GM21390 (cell line): ENCODE measurements at regions not wholly inside any gene's neighbourhood (a gene's known extent, or its start where the extent isn't known, plus 50 kb on each side); places are given as distances from the start of the nearest gene placed in this dataset.
"Not testable (repeated sequence)": the region's sequence is repeated elsewhere in the genome, so short reads cannot be mapped to it uniquely, and the experiment has no call there.

ENCODE experiments used
- ATAC-seq: cut with Tn5 transposase; IDR thresholded peaks from one replicate; pipeline ENCODE4 v1.9.1; 2021; ENCODE audit not compliant: unreplicated experiment

DNA sequence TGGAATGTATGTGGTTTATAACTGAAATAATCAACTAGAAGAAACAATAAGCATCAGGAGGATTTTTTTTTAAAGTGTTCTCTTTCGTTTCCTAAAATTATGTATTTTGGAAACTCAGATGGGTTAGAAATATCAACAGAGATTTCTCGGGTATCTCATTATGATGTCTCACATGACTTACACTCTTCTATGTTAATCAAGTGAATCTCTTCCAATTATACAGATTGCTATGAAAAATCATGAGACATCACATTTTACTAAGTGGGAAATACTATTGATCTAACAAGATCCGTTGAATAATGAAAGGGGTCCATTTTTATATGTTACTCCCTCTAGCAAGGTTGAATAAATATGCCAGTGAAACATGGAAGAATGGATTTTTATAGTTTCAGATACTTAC, 54.7 kb upstream of the NRIP1 start:
- no peak for ATAC-seq

DNA sequence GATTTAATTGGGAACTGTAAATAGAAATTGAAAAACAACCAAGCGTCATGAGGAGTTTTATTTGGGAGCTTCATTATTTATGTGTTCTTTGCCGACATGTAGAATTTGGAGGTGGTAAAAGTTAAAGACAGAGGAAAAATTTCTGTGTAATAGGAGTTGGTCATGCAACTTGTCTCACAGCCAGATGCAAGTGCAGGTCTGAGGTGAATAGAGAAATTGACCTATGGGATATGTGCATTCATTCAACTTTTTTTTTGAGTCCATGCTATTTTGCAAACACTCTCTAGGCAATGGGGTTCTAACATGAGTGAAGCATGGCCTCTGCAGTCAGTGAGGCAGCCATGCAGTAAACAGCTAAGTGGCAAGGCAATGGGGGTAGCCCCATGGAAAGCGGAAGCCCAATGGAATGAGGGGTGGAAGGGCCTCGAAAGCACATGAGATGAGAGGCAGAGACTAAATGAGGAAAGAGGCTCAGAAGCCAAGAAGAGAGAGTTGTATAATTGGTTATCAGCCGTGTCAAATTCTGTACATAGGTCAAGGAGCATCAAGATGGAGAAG, 56.4 kb upstream of the NRIP1 start:
- ATAC-seq: no peak

DNA sequence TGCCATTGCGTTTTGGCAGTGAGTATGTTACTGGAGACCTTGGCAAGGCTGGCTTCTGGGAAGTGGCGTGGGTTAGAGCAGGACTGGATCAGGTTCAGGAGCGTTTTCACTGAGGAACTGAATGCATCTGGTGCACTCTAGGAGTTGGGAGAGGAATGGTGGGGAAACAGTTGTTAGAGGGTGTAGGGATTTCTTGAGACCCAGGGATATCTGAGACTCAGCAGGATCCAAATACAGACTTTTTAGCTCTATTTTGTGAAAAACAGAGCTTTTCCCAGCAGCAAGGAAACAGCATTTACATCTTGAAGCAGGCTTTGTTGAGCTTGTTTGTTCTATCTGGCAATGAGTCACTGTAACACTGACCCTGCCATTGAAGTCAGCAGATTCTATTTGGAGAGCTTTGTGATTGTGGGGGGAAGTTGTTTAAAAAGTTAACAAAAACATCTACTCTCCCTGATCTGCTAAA, 56.9 kb upstream of the NRIP1 start:
- ATAC-seq: no peak

DNA sequence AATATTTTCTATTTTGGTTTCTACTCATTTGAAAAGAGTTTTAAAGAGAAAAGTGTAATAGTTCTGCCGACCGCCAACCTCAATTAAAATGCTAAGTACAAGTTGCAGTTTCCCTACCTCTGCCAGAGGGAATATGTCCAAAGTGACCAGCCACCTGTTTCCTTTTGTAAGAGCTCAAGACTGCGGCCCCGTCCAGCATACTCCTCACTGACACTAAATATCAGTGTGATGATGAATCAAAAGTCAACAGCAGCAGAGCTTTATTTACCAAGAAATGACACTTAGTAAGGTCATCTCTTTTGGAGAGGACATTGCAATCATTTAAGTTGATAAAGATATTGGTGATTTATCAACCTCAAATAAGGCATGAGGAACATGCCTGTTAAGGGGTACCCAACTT, 57.4 kb upstream of the NRIP1 start:
- no peak for ATAC-seq

DNA sequence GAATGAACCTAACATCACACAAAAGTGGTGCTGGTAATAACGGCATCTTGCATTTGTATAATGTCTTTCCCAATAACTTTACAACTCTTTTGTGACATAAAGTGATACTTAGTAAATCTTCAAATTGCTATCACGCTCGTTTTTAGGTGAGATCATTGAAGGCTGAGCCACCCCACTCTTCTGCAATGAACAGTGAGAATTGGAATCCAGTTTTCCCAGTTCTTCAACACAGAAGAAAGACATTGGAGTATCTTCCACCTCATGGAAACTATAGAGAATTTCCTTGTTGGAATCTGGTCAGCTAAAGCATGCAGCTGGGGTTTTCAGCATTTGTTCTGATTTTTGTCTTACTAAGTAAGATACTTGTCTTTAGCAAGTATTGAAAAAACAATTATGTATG, 59.9 kb upstream of the NRIP1 start:
- no peak for ATAC-seq

DNA sequence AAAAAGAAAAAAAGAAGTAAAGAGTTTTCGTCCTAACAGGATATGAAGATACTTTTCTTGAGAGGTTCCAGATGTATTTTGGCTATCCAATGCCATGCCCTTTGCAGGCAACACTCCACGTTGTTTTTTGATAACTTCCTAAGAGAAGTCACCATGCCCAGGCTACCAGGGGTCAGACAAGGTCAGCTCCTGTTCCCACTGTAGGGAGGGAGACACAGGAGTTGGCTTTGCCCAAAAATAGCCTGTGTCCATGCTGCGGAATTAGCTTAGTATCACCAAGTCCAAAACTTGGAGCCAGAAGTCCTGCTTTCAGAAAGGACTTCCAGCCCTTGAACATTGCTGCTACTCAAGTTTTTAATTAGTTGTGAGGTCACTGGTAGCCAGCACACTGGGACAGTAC, 62.1 kb upstream of the NRIP1 start:
- no peak for ATAC-seq

DNA sequence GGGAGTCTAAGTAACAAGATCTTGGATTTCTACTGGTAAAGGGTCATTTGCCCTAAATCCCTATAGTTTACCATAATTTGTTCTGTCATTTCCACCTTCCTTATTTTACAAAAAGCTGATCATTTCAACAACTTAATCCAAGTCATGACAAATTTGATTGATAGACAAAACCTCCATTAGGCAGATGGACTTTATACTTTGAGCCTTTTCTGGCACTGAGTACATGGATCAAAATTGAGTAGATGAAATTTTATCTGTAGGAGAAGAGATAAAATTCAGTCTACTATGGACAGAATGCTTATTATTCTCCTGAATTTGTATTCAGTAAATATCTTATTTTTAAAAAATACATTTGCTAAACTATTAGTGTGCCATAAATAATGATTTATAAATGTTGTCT, 62.6 kb upstream of the NRIP1 start:
- no peak for ATAC-seq

DNA sequence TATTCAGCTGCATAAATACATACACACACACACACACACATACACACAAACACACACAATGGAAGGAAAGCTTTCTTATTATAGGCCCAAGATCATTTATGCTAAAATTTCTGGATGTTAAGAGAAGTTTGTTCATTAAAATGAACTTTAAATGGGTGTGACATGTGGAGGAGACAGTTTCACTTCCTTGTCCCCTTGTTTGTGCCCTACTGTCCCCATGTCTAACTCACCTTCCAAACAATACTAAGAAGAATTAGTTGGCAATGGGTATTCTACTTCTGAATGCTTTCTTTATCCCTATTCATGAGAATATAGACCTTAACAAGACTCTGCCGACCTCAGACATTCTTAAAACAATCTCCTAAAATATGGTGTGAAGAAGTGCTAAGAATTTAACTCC, 63.5 kb upstream of the NRIP1 start:
- no peak for ATAC-seq

DNA sequence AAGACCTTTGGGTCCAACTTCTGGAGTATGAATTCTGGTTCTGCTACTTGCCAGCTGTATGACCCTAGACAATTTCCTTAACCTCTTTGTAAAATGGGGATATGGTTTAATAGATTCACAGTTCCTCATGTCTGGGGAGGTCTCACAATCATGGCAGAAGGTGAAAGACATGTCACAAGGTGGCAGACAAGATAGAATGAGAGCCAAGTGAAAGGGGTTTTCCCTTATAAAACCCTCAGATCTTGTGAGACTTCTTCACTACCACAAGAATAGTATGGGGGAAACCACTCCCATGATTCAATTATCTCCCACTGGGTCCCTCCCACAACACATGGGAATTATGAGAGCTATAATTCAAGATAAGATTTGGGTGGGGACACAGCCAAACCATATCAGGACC, 63.9 kb upstream of the NRIP1 start:
- ATAC-seq: not testable (repeated sequence)

DNA sequence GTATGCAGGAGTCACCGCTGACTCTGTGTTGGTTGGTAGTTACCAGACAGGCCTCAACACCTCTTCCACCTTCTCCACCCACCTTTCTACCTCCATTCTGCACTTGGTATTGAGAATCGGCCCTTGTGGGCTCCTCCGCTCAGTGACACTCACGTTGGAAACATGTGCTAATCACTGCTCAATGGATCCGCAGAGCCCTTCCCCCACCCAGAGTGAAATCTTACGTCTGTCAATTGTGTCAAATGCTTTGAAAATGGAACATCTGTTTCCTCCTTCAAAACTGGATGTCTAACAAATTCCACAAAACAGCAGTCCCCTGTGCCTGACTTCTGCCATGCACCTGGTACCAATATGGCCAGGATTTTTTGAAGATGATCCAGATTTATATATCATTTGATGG, 65.5 kb upstream of the NRIP1 start:
- no peak for ATAC-seq

DNA sequence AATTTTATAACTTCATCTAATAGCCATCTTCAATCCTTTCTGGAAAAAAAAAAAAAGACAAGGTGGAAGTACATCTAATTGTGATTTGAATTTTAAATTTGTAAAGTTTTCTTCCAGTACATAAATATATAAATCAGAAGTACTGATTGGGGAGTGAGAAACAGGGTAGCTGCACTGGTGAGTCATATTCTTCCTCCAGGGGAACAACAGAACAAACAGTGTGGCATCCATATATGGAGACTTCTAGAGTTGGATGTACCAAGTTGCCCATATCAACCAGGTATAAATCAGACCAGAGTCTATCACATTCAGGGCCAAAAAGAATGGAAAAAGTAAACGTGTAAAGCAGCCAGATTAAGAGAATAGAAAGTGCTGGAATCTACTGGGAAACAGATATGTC, 66.0 kb upstream of the NRIP1 start:
- ATAC-seq: no peak

DNA sequence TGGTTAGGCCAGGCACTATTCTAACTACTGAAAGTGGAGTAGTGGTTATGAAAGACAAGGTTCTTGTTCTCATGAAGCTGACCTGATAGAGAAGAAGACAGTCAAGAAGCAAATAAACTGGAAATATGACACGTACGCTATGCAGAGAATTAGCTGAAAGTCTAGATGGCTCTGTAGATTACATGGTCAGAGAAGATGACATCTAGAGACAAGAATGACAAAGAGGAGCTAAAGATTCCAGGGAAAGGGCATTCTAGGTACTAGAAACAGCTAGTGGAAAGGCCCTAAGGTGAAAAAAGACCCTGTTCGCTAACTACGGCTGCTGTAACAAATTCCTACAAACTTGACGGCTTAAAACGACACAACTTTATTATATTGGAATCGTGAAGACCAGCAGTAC, 68.0 kb upstream of the NRIP1 start:
- no peak for ATAC-seq

DNA sequence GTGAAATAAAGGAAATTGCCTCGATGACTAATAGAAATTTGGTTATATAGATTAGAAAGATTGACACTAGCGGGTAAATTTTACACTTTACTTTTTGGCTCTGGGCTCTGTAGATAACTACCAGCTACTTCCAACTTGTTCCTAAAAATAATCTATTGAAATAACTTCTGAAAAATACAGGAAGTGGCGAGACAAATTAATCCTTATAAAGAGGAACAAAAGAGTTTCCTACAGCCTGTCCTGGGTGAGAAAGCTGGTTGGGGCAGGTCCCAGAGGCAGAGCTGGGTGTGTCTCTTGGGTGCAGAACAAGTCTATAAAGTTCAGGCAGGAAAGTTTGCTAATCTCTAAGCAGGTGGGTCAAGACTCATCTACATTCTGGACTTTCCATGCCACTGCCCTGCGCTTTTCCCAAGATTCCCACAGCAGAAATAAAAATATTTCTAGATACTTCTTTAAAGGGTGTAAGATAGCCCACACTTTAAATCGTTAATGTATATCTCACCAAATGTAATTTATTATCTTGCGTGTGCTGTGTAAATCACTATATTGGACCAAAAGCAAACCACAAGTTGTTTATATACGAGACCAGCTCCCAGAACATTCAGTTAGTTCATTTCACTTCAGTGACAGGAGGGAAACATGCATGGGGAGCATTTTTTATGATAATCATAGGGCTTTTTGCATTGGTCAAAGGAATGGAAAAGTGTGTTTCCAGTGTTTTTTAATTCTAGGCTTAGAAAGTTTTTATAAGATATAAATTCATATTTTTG, 70.1 kb upstream of the NRIP1 start:
- no peak for ATAC-seq

DNA sequence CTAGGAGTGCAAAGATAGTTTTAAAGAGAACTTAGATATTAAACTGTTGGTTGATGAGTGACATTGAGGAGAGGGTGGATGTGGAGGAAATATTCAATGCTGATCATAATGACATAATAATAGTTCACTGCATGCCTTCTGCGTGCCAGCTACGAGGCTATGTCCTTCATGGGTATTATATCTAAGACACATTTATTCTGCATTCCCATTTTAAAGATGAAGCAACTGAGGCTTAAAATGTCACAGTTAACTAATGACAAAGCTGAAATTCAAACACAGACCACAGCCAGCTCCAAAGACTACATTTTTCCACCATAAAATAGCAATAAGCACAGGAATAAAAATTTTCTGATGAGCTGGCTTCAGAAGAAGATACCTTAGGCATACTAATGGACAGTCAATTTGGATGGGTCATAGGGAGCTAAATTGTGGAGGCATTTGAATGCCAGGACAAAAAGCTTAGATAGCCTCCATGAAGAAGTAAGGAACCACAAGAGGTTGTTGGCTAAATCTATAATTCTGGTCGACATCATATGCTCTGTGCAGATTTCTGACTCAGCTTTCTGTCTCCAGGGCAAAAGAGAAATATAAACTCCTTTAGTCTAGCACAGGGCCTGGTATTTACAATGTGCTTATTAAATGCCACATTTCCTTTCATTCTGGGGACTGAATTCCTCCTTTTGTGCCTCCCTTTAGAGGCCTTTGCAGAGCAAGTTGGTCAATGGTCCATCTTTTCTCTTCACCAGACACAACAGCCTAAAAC, 71.2 kb upstream of the NRIP1 start:
- ATAC-seq: no peak

DNA sequence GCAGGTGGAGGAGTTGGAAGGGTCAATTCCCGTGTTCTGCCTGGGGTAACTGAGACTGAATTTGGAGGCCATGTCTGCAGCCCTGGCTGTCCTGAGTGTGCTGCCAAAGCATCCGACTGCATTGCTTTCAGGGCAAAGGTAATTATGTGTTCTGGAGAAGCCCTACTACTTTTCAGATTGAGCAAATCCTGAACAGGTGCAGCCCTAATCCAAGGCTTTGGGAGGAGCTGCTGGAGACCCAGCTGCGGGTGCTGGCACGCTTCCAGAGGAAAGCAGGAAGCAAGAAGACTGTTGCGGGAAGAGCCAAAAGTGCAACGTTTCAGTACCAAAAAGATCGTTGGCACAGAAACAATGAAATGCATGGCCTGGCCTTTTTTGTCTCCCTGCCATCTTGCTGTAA, 73.7 kb upstream of the NRIP1 start:
- ATAC-seq: no peak

DNA sequence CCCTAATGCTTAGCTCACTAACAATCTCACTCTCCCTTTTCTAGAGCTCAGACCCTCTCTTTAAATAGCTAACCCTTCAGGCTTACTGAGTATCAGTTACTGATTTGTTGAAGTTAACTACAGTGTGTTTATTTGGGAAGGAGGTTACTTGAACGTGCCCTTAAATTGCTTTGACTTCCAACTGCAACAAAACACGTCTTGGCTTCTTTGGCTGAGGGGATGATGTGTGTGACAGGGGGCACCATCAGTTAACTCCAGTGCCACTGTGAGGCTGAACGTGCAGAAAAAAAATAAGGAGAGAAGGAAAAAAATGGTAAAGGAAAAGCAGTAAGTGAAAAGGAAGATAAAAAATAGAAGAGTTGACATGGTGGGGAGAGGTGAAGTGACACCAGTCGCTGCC, 75.1 kb upstream of the NRIP1 start:
- no peak for ATAC-seq

DNA sequence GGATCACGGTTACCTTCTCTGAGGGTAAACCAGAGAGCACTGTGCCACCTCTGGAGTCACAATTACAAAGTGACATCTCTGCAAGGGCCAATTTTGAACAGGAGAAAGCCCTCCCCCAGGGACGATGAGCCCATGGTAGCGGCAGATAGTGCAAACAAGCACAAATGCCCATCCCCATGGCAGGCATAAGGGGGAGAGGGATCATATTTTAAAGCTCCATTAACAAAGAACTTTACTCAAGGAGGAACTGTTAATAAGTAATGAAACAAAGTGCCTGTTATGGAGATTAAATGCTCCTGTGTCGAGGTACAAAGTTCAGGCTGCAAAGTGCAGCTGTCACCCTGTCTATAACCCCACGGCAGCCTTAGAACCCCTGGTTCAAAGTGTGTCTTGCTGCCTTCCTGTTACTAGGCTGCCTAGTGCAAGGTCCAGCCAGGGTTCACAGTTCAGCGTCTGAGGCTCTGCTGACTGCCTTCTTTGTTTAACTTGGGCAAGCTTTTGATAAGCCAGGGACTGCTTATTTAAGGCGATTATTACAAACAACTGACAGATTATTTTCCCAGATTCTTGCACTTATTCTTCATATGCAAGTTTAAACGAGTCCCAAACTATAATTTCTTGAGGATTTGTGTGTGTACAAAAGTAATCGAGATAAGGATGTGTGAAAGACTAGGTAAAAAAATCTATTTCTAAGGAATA, 75.7 kb upstream of the NRIP1 start:
- ATAC-seq: no peak

DNA sequence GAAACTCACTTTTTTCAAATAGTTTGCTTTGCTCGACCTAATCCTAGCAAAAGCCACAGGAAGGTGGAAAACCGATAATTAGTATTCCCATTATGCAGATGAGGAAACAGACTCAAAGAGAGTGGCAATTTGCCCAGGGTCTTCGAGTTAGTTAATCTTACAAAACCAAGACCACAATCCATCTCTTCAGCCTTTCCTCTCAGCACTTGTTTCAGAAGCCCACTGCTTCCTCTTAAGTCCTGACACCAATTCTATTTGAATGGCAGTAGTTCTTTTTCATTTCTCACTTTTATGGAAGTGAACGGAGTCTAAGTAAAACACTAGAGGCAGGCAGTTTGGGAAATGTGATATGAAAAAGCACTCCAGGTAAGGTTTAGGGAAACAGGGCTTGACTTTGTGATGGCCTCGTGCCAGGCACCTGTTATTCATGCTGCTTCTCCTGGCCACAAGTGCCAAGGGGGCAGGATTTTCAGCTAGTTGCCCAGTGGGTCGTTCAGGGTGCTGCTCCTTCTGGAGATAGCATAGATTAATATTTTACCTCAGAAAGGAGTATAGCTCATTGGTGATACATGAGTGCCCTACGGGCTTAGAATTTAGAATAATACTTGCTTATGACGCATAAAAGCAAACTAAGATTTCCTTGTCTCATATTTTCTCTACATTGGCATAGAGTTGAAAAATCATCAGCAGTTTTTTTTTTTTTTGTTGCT, 76.6 kb upstream of the NRIP1 start:
- ATAC-seq: no peak

DNA sequence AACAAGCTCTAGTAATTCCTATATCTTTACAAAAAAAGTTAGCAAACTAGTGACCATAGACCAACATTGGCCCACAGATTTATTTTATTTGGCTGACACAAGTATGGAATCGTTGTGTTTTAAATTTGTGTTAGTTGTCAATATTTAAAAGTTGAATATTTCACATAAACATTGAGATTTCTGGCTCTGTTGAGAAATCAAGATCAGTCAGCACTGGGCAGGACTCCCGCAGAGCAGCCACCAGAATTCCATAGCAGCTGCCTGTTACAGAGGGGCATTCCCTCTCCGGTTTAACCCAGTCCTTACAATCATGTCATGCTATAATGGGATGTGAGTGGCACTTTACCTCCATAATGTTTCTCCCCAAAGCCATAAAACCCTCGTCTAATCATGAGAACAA, 79.2 kb upstream of the NRIP1 start:
- ATAC-seq: no peak

DNA sequence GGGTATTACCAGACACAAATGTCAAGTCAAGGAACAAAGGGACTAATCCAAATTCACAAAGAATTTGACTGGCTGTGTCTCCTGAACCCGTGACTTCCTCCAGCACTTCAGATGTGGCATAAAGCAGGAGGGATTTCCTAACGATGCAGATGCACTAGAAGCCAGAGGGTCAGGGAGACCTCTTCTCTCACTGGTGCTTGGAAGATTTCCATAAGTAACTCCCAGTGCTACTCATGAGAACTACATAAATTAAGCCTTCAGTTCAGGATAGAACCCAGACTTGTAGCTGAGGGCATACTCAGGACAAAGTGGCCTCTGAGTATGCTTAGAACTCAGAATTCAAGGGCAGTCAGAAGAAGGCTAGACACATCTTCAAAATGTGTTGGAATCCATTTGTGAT, 83.6 kb upstream of the NRIP1 start:
- no peak for ATAC-seq

DNA sequence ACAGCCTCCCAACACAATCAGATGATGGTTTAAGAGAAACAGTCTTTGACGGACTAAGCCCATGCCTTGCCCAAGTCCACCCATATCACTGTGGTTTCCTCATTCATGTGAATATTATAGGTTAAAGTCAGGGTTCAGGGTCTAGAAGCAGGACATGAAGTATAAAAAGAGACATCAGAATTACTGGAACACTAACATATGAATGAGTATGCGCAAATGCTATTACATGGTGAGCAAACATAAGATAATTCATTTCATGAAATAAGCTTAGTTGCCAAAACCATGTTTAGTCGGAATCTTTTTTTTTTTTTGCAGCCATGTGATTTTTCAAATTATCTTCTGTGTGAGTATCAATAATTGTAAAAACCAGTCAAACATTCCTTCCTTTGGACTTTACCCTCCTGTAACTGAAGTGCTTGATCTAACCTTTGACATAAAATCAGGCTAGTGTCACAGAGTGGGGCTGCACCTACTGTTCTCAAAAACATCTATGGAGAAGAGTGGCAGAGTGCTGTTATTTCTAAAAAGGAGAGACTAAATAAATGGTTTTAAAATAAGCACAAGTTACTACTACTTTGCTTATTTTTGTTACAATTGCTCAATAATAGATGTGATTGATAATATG, 84.9 kb upstream of the NRIP1 start:
- ATAC-seq: no peak
